ENCODE measurements at regions not wholly inside any gene's neighbourhood (a gene's known extent, or its start where the extent isn't known, plus 50 kb on each side); places are given as distances from the start of the nearest gene placed in this dataset.
"Not testable (repeated sequence)": the region's sequence is repeated elsewhere in the genome, so short reads cannot be mapped to it uniquely, and the experiment has no call there.

GRCh38 chr1:96509339-96509738, 212.2 kb upstream of the PTBP2 start:
- no peak for DNase-seq (ENCODE audit: low spot score)

- no peak for DNase-seq (ENCODE audit: low spot score)
These were observed 211.6 kb upstream of the PTBP2 start for GRCh38 chr1:96509951-96510350.

- DNase-seq (ENCODE audit: low spot score): no peak
These were observed 211.2 kb upstream of the PTBP2 start for GRCh38 chr1:96510391-96510790.

- no peak for DNase-seq (ENCODE audit: low spot score)
These were observed 210.7 kb upstream of the PTBP2 start for GRCh38 chr1:96510911-96511310.

- DNase-seq (ENCODE audit: low spot score): no peak
These were observed 208.4 kb upstream of the PTBP2 start for GRCh38 chr1:96513136-96513535.

GRCh38 chr1:96515430-96515829, 206.2 kb upstream of the PTBP2 start:
- no peak for DNase-seq (ENCODE audit: low spot score)

- no peak for DNase-seq (ENCODE audit: low spot score)
These were observed 205.7 kb upstream of the PTBP2 start for GRCh38 chr1:96515925-96516324.

- no peak for DNase-seq (ENCODE audit: low spot score)
These were observed 201.6 kb upstream of the PTBP2 start for GRCh38 chr1:96519851-96520578.

GRCh38 chr1:96520579-96520947, 201.0 kb upstream of the PTBP2 start:
- no peak for DNase-seq (ENCODE audit: low spot score)

- DNase-seq (ENCODE audit: low spot score): no peak
These were observed 200.6 kb upstream of the PTBP2 start for GRCh38 chr1:96521010-96521409.

- no peak for DNase-seq (ENCODE audit: low spot score)
These were observed 199.4 kb upstream of the PTBP2 start for GRCh38 chr1:96521994-96522760.

GRCh38 chr1:96522927-96523326, 198.7 kb upstream of the PTBP2 start:
- DNase-seq (ENCODE audit: low spot score): no peak

GRCh38 chr1:96524100-96524499, 197.5 kb upstream of the PTBP2 start:
- no peak for DNase-seq (ENCODE audit: low spot score)

- DNase-seq (ENCODE audit: low spot score): no peak
These were observed 195.7 kb upstream of the PTBP2 start for GRCh38 chr1:96525657-96526557.

GRCh38 chr1:96528672-96529071, 192.9 kb upstream of the PTBP2 start:
- DNase-seq (ENCODE audit: low spot score): not testable (repeated sequence)

- DNase-seq (ENCODE audit: low spot score): no peak
These were observed 187.8 kb upstream of the PTBP2 start for GRCh38 chr1:96533820-96534219.

- DNase-seq (ENCODE audit: low spot score): no peak
These were observed 185.0 kb upstream of the PTBP2 start for GRCh38 chr1:96536581-96536980.

GRCh38 chr1:96538111-96538641, 183.4 kb upstream of the PTBP2 start:
- no peak for DNase-seq (ENCODE audit: low spot score)

GRCh38 chr1:96538883-96539282, 182.7 kb upstream of the PTBP2 start:
- DNase-seq (ENCODE audit: low spot score): no peak

GRCh38 chr1:96541491-96541890, 180.1 kb upstream of the PTBP2 start:
- no peak for DNase-seq (ENCODE audit: low spot score)

GRCh38 chr1:96544051-96544830, 177.3 kb upstream of the PTBP2 start:
- DNase-seq (ENCODE audit: low spot score): no peak

- DNase-seq (ENCODE audit: low spot score): no peak
These were observed 176.8 kb upstream of the PTBP2 start for GRCh38 chr1:96544831-96545221.

All from germinal center (tissue), 1 donor.